ENCODE measurements at regions not wholly inside any gene's neighbourhood (a gene's known extent, or its start where the extent isn't known, plus 50 kb on each side); places are given as distances from the start of the nearest gene placed in this dataset.

- no peak for DNase-seq (ENCODE audit: low read depth in 2 of 2)
Measured at GRCh38 chr10:90674928-90675327, 182.9 kb downstream of the HTR7 start.

GRCh38 chr10:90675621-90676020 is 182.2 kb downstream of the HTR7 start:
- no peak for DNase-seq (ENCODE audit: low read depth in 2 of 2)
